ENCODE measurements at regions not wholly inside any gene's neighbourhood (a gene's known extent, or its start where the extent isn't known, plus 50 kb on each side); places are given as distances from the start of the nearest gene placed in this dataset.

GRCh38 chr10:83357004-83357403 is 782.3 kb upstream of the GHITM start:
- TF ChIP-seq EP300 (IDR thresholded peaks at IDR 0.05) (no peak), POLR2AphosphoS5 (IDR thresholded peaks at IDR 0.05) (no peak)
- TF ChIP-seq, protein P1, sequence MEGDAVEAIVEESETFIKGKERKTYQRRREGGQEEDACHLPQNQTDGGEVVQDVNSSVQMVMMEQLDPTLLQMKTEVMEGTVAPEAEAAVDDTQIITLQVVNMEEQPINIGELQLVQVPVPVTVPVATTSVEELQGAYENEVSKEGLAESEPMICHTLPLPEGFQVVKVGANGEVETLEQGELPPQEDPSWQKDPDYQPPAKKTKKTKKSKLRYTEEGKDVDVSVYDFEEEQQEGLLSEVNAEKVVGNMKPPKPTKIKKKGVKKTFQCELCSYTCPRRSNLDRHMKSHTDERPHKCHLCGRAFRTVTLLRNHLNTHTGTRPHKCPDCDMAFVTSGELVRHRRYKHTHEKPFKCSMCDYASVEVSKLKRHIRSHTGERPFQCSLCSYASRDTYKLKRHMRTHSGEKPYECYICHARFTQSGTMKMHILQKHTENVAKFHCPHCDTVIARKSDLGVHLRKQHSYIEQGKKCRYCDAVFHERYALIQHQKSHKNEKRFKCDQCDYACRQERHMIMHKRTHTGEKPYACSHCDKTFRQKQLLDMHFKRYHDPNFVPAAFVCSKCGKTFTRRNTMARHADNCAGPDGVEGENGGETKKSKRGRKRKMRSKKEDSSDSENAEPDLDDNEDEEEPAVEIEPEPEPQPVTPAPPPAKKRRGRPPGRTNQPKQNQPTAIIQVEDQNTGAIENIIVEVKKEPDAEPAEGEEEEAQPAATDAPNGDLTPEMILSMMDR (IDR thresholded peaks at IDR 0.05), result no peak
